ENCODE measurements at regions not wholly inside any gene's neighbourhood (a gene's known extent, or its start where the extent isn't known, plus 50 kb on each side); places are given as distances from the start of the nearest gene placed in this dataset.
"Not testable (repeated sequence)": the region's sequence is repeated elsewhere in the genome, so short reads cannot be mapped to it uniquely, and the experiment has no call there.

DNA sequence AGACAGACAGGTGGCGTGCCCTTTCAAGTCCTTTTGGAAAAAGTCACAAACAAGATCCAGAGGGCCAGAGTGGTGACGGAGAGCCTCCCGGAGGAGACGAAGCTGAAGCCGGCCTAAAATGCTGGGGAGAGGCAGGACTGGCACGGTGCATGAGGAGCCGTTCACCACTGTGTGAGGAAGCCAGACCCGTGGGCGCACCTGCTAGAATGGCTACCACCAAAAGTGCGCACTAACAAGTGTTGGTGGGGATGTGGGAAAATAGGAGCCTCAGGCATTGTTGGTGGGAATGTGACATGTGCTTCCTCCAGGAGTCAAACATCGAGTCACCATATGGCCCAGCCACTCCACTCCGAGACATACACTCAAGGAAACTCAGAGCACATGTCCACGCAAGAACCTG is 67.4 kb upstream of the HELT start:
- no peak for DNase-seq

DNA sequence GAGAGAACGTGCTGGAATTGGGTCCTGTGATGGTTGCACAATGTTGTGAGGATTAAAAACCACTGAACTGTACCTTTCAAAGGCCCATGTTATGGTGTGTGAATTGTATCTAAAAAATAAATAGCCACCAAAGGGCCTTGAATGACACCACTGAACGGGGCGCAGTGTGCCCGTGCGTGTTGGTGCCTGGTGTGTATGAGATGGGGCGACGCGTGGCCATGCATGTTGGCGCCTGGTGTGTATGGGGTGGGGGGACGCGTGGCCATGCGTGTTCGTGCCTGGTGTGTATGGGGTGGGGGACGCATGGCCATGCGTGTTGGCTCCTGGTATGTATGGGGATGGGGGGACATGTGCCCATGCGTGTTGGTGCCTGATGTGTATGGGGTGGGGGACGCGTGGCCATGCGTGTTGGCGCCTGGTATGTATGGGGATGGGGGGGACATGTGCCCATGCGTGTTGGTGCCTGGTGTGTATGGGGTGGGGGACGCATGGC is 66.6 kb upstream of the HELT start:
- DNase-seq: no peak

DNA sequence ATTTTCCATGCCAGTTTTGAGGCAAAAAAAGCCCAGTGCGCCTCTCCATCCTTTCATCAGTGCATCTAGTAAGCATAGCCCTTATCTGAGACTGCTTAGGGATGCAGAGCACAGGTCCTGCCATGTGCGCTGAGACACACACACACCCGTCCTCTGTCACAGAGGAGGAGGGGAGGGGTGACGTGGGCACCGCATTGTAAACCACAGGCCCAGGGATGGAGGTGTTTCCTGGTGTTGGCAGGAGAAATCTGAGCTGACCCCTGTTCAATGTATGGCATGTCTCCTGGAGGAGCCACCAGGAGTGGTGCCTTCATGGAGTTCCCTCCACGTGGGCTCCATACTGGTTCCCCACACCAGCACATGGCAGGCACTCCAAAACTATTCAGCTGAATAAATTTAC is 65.8 kb upstream of the HELT start:
- DNase-seq: no peak

DNA sequence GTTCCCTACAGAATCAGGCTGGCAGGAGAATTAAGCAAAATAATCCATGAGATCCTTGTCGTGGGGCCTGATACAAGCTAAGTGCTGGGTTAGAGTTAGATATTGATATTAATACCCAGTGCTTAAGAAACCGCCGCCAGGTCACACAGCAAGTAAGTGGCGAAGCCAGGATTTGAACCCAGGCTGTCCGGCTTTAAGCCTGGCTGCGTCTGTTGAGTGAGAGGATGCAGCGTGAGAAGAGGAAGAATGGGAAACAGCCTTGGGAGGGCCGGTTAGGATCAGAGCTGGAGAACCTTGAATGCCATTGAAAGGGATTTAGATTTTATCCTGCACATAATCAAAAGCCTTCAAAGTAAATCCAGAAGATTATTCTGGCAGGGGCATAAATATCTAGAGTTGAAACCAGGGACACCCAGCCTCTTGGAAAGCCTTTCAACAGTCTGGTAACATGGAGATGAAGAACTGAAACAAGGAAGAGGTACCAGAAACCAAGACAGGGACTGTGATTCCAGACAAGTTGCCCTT is 64.8 kb upstream of the HELT start:
- no peak for DNase-seq

DNA sequence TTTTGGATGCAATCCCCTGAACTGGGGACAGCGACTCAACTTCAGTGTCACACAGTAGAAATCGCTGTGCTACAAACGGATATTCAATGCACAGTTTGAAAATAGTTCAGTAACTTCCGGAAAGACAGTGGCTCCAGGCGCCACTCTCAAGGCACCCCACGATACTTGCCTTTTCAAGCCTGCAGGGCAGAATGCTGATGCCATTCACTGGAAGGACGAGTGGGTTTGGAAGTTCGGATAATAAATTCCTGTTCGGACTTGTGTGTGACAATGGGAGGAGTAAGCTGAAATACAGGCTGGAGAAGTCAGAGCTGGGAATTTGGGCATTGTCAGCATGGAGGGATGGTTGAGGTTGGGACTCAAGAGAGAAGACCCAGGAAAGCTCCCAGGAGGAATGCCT is 64.3 kb upstream of the HELT start:
- no peak for DNase-seq

DNA sequence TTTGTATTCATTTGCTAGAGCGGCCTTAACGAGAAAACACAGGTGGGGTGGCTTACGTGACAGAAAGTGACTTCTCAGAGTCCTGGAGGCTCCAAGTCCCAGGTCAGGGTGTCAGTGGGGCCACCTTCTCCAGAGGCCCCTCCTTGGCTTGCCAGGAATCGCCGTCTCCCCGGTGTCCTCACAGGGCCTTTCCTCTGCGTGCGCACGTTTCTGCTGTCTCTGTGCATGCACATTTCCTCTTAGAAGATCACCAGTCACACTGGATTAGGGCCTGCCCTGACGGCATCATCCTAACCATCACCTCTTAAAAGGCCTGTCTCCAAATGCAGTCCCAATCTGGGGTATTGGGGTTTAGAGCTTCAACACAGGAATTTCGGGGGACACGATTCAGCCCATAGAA is 63.8 kb upstream of the HELT start:
- no peak for DNase-seq

DNA sequence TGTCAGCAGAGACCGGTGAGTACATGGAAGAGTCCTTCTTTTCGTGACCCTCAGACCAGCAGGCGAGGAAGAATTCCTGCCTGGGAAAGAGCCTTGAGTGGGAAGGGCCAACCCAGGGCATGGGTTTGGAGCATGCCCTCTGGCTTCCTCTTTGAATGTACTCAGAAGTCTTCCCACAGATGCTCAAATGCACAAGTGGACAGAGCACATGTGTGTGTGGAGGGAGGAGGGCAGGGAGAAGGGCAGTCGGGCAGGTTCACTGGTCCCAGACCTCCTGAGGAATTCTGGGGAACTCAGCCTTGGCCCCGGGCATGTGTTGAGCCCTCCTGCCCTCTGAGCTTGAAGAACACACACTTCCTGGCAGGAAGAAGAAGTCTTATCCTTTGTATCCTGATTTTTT is 63.2 kb upstream of the HELT start:
- DNase-seq: no peak

DNA sequence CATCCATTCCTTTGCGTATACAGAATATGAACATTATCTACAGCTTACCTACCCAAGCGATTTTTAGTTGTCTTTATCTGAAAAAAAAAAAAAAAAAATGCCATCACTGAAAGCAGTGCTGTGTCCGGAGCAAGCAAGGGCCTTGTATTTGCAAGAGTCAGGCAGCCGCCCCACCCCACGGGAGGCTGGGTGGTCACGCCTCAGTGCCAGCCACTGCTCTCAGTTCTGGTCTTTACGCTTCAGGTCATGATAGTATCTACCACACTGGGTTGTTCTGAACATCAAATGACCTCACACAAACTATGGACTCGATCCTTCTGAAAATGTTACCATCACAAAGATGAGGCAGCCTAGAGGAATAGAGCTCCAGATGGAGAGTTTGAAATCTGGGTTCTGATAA is 62.7 kb upstream of the HELT start:
- DNase-seq: no peak

DNA sequence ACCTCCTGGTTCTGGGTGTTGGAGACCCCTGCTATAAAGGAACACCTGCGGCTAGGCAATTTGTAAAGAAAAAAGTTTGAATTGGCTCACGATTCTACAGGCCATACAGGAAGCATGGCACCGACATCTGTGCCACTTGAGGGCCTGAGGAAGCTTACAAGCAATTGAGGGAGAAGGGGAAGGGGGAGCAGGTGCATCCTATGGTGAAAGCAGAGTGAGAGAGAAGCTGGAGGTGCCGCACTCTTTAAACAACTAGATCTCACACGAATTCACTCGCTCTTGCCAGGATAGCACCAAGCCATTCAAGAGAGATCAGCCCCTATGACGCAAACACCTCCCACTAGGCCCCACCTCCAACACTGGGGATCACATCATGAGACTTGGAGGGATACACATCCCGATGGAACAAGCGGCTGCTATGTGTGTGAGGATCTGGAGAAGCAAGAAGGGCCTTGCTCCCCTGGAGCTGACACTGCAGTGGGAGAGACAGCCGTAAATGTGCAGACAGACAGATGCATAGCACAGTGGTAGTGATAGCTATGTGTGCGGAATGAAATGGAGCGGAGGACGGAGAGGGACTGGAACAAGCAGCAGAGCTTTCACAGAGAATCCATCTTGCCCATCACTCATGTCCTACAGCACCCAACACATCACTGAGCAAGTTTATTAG is 60.7 kb upstream of the HELT start:
- DNase-seq: no peak

DNA sequence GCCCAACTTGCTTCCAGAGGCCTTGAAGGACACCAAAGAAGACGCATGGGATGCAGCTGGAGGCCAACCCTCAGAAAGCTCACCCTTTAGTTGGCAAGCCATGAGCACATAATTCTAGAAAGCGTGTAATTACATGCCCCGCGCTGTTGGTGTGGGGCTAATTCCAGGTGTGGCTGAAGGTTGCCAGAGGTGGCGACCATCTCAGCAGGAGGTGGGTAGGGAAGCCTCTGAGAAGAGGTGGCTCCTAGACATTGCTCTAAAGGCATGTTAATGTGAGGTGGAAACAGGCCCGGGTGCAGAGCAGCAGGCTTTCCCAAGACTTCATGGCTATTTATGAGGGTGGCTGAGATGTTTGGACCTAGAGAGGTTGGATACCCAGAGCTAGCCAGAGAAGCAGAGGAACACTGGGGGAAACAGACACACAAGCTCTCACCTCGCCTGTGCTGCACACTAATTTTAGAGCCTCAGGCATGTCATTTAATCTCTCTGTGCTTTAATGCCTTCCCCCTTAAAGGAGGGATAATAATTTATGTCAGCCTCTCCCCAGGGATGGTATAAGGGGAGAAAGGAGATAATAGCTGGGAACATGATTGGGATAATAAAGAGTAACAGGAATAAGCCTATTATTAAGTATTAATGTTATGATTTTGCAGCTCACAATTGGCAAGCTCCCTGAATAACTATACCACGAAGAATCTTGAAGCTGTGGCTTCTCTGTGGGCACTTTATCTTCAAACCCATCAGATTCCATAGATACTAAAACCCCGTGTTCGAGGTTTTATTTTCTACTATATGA is 60.0 kb upstream of the HELT start:
- DNase-seq: no peak

DNA sequence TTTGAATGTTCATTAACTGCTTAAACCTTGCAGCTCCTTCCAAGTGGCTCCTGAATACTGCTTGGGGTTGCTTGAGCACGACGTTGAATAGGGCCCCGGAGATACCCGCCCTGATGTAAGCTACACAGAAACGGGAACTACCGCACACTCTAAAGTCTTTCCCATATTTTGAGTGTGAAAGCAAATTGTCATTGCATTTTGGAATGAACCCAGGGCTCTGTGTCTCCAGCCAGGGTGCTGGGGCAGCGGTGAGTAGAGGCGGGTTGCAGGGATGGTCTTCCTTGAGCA is 59.4 kb upstream of the HELT start:
- DNase-seq: no peak

DNA sequence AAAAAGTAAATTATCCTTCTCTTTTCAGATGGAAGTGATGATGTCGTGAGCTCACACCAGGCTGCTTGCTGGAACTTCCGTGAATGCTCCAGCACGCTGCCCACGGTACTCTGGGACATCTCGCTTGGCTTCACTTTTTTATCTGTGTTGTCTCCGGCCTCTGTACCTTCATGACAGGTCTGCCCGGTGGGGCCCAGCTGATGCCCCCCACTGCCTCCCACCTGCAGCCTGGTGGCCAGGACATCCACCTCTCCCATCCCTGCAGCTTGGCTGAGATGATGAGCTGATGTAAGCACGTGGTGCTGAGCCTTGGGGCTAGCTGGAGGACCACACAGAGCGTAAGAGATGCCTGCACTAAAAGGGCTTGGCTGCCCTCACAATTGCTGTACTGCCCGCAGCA is 59.0 kb upstream of the HELT start:
- no peak for DNase-seq

DNA sequence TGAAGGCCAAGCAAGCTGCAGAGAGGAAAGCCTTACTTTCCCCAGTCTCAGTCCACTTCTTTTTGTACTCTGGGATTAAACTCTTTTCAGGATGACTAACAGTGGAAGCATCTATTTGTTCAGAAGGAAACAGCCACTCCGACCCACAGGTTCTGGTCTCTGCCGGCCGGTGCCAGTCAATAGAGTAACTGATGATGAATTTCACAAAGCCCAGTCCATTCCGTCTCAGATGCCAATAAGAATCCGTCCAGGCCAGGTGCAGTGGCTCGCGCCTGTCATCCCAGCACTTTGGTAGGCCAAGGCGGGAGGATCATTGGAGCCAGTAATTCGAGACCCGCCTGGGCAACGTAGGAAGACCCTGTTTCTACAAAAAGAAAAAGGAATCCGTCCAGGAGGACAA is 58.5 kb upstream of the HELT start:
- no peak for DNase-seq

DNA sequence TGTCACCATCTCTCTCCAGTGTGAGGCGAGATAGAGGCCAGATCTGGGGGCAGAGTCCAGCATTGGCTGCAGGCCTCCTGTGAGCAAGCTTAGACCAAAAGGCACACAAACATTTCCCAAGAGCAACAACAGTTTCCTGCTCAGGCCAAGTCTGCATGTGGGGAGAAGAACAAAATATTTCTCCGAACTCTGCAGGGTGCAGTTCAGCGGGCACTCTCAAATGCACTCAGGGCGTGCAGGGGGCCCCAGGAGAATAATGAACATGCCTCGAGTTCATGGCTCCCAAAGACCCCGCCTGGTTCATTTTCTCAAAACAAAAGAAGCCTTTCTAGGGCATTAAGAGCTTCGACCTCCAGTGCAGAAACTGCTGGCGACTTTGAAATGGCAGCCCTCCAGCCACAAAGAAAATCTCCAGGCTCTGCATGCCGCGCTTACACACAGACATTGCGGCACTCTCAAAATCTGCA is 57.8 kb upstream of the HELT start:
- no peak for DNase-seq

DNA sequence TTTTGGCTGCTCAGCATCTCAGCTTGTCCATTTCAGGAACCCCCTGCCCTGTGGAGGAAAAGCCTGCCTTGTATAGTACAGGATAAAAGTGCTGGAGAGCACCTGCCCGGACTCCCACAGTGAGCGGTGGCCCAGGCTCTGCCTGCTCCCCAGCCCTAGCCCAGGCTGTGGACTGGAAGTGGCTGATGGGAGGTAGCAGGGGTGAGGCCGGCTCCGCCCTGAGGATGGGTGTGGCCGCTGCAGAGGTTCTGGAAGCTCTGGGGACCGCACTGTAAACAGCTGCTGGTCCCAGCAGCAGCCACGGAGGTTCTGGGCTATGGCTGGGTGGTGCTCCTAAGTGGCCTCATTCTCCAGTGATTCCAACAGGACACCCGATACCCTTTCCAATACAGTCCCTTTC is 56.6 kb upstream of the HELT start:
- no peak for DNase-seq

DNA sequence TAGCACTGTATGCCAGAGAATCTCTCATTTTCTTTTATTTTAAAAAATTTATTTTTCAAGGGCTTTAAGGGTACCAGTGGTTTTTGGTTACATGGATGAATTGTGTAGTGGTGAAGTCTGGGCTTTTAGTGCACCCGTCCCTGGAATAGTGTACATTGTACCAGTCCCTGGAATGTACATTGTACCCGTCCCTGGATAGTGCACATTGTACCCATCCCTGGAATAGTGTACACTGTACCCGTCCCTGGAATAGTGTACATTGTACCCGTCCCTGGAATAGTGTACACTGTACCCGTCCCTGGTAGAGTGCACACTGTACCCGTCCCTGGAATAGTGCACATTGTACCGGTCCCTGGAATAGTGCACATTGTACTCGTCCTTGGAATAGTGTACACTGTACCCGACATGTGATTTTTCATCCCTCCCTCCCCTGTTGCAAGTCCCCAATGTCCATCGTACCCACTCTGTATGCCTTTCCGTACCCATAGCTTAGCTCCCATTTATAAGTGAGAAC is 56.1 kb upstream of the HELT start:
- DNase-seq: no peak

DNA sequence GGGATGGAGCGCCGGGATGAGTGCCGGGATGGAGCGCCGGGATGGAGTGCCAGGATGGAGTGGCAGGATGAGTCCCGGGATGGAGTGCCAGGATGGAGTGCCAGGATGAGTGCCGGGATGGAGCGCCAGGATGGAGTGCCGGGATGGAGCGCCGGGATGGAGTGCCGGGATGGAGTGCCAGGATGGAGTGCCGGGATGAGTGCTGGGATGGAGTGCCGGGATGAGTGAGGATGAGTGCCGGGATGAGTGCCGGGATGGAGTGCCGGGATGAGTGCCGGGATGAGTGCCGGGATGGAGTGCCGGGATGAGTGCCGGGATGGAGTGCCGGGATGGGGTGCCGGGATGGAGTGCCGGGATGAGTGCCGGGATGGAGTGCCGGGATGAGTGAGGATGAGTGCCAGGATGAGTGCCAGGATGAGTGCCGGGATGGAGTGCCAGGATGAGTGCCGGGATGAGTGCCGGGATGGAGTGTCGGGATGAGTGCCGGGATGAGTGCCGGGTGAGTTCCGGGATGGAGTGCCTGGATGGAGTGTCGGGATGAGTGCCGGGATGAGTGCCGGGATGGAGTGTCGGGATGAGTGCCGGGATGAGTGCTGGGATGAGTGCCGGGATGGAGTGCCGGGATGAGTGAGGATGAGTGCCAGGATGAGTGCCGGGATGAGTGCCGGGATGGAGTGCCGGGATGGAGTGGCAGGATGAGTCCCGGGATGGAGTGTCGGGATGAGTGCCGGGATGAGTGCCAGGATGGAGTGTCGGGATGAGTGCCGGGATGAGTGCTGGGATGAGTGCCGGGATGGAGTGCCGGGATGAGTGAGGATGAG is 52.9 kb upstream of the HELT start:
- not testable (repeated sequence) for DNase-seq

DNA sequence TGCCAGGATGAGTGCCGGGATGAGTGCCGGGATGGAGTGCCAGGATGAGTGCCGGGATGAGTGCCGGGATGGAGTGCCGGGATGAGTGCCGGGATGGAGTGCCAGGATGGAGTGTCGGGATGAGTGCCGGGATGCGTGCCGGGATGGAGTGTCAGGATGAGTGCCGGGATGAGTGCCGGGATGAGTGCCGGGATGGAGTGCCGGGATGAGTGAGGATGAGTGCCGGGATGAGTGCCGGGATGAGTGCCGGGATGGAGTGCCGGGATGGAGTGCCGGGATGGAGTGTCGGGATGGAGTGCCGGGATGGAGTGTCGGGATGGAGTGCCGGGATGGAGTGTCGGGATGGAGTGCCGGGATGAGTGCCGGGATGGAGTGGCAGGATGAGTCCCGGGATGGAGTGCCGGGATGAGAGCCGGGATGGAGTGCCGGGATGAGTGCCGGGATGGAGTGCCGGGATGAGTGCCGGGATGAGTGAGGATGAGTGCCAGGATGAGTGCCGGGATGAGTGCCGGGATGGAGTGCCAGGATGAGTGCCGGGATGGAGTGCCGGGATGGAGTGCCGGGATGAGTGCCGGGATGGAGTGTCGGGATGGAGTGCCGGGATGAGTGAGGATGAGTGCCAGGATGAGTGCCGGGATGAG is 52.1 kb upstream of the HELT start:
- not testable (repeated sequence) for DNase-seq

DNA sequence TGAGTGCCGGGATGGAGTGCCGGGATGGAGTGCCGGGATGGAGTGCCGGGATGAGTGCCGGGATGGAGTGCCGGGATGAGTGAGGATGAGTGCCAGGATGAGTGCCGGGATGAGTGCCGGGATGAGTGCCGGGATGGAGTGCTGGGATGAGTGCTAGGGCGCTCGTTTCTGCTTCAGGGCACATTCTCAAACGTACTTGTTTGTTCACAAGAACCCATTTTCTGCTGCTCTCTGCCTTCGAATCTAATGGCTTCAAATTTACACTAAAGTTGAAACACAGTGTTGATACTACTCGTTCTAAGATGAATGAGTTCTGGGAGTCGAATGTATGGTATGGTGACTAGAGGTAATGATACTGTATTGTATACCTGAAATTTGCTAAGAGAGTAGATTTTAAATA is 50.6 kb upstream of the HELT start:
- DNase-seq: not testable (repeated sequence)

DNA sequence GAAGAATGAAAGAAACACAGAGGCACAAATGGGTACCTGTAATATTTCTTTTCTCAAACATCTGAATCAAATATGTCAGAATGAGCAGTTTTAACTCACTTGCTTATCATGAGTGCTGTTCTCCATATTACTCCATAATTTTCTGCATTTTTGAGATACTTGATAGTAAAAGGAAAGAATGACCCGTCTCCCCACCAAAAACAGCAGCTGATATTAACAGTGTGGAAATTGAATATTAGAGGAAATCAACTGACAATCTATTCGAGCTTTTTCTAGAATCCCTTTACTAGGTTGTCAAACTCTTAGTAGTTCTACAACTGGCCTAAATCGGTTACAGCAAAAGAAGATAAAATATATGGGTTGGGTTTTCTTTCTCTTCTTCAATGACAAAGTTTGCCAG is 49.9 kb upstream of the HELT start:
- no peak for DNase-seq
